Thoracic aorta (tissue), 2 donors: ENCODE measurements at regions not wholly inside any gene's neighbourhood (a gene's known extent, or its start where the extent isn't known, plus 50 kb on each side); places are given as distances from the start of the nearest gene placed in this dataset.

ENCODE experiments used
- ATAC-seq: fragments of 150-250 bp; one replicate; pipeline ENCODE4 v1.8.0; 2017; ENCODE audit warnings: low read depth; ENCODE audit not compliant: insufficient number of reproducible peaks, low FRiP score
- DNase-seq: peaks from one replicate; pipeline ENCODE4 v3.0.0-alpha.2; 2020; ENCODE audit warnings: low spot score
- H3K27ac ChIP-seq, 2 donors: fragments of 200-600 bp; sonication (generic); 1 replicate in 1 of 2; 2 replicates in 1 of 2; pipeline ENCODE4 v1.5.1; 2016; ENCODE audit warnings: mild to moderate bottlenecking in 2 of 2, moderate library complexity in 2 of 2
- H3K27me3 ChIP-seq: fragments of 200-600 bp; sonication (generic); replicated peaks from 2 replicates; pipeline ENCODE4 v1.6.0; 2016; ENCODE audit warnings: mild to moderate bottlenecking; ENCODE audit not compliant: insufficient read depth
- H3K36me3 ChIP-seq: fragments of 200-600 bp; sonication (generic); one replicate; pipeline ENCODE4 v1.5.1; 2016
- H3K4me1 ChIP-seq, 2 donors: fragments of 200-600 bp; sonication (generic); 1 replicate in 1 of 2; 2 replicates in 1 of 2; pipeline versions ENCODE4 v1.5.1 to v1.6.0; 2016; ENCODE audit warnings: low read depth in 2 of 2, mild to moderate bottlenecking in 1 of 2; ENCODE audit not compliant: control insufficient read depth in 1 of 2
- H3K4me3 ChIP-seq: fragments of 200-600 bp; sonication (generic); 2 replicates; pipeline ENCODE4 v1.5.1; 2016; ENCODE audit warnings: mild to moderate bottlenecking
- H3K9me3 ChIP-seq: fragments of 200-600 bp; sonication (generic); 2 replicates; pipeline ENCODE4 v1.5.1; 2016
- TF ChIP-seq, protein P1 (sequence below): fragments of 200-600 bp; sonication (generic); IDR thresholded peaks from one replicate; pipeline ENCODE4 v1.5.1; 2019; ENCODE audit warnings: antibody characterized with exemption

DNA sequence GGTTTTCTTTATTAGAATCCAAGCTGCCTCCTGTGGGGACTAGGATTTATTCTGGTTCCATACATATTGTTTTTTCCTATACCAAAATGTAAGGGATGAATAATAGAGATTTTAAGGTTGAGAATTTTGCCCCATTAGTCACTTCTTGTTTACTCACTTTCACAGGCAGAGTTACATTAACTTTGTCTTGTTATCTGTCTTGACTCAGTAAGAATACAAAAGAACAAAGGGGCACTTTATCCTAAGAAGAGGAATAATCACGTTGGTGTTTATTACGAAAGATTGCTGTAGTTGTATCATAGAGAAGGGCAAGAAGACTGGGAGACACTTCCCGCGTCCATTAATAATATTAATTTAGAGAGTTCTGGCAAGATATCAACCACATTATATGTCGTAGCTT is 599.7 kb upstream of the FTMT start:
- ATAC-seq: no peak
- H3K4me1 ChIP-seq: no peaks in the 10 kb centered on the region

DNA sequence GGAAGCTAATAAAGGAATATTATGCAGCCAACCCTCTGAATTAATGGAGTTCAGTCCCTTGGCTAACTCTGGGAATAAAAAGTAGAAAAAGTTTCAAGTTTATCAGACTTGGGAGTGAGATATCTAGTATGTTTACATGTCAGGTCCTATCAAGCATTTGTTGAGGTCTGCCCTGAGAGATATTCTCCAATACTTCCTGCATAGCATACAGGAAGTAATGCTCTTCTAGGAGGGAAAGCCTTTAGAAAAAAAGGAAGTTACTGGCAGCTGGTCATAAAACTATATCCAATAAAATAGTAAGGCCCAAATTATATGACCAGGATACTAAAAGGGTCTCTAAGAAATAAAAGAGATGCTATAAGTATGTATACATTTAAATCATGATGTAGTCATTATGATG is 594.1 kb upstream of the FTMT start:
- Histone ChIP-seq H3K27me3 (no peaks in the 10 kb centered on the region), H3K9me3 (no peaks in the 10 kb centered on the region), H3K4me3 (no peak overlapping the region), H3K36me3 (no peaks in the 10 kb centered on the region), H3K4me1 (no peaks in the 10 kb centered on the region), H3K27ac (no peak overlapping the region)
- ATAC-seq: no peak
- TF ChIP-seq, protein P1, sequence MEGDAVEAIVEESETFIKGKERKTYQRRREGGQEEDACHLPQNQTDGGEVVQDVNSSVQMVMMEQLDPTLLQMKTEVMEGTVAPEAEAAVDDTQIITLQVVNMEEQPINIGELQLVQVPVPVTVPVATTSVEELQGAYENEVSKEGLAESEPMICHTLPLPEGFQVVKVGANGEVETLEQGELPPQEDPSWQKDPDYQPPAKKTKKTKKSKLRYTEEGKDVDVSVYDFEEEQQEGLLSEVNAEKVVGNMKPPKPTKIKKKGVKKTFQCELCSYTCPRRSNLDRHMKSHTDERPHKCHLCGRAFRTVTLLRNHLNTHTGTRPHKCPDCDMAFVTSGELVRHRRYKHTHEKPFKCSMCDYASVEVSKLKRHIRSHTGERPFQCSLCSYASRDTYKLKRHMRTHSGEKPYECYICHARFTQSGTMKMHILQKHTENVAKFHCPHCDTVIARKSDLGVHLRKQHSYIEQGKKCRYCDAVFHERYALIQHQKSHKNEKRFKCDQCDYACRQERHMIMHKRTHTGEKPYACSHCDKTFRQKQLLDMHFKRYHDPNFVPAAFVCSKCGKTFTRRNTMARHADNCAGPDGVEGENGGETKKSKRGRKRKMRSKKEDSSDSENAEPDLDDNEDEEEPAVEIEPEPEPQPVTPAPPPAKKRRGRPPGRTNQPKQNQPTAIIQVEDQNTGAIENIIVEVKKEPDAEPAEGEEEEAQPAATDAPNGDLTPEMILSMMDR: no peak
- DNase-seq: no peak

More for the DNA sequence above, 599.7 kb upstream of the FTMT start:
- Histone ChIP-seq H3K27ac (no peak overlapping the region), H3K36me3 (no peaks in the 10 kb centered on the region), H3K9me3 (no peaks in the 10 kb centered on the region), H3K4me3 (no peak overlapping the region), H3K27me3 (no peaks in the 10 kb centered on the region)
- TF ChIP-seq, protein P1: no peak
- DNase-seq: no peak

DNA sequence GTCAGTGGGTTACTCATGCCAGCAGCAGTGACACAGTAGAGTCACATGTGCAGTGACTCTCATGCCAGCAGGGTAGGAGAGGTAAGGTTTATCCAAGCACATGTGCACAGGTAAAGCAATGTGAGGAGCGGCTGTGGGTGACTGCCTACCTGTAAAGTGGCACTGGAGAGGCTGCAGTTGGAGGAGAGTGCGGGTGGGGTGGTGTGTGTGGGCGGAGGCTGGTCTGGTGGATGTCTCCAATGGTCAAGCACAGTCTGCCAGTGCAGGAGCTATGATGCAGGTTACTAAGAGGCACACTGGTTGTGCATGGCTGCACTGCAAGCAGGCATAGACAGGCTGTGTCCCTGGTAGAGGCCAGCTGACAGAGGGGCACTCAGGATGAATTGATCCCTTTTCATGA is 588.2 kb upstream of the FTMT start:
- Histone ChIP-seq H3K36me3 (no peaks in the 10 kb centered on the region), H3K4me3 (no peak overlapping the region), H3K4me1 (no peaks in the 10 kb centered on the region), H3K27me3 (no peaks in the 10 kb centered on the region), H3K9me3 (no peaks in the 10 kb centered on the region), H3K27ac (no peak overlapping the region)
- TF ChIP-seq, protein P1: no peak
- ATAC-seq (no peak), DNase-seq (no peak)

DNA sequence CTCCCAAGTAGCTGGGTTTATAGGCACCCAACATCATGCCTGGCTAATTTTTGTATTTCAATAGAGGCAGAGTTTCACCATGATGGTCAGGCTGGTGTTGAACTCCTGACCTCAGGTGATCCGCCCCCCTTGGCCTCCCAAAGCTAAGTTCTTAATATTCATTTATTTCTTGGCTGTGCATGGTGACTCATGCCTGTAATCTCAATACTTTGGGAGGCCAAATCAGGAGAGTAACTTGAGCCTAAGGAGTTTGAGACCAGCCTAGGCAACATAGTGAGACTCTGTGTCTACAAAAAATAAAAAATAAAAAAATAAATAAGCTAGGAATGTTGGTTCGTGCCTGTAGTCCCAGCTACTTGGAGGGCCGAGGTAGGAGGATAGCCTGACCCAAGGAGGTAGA is 587.1 kb upstream of the FTMT start:
- no peak for DNase-seq
- H3K4me1 ChIP-seq: no peaks in the 10 kb centered on the region
- TF ChIP-seq, protein P1: no peak
- H3K36me3 ChIP-seq: no peaks in the 10 kb centered on the region
- no peaks in the 10 kb centered on the region for H3K9me3 ChIP-seq
- ATAC-seq: no peak
- no peak overlapping the region for H3K4me3 ChIP-seq
- H3K27ac ChIP-seq: no peak overlapping the region
- no peaks in the 10 kb centered on the region for H3K27me3 ChIP-seq

DNA sequence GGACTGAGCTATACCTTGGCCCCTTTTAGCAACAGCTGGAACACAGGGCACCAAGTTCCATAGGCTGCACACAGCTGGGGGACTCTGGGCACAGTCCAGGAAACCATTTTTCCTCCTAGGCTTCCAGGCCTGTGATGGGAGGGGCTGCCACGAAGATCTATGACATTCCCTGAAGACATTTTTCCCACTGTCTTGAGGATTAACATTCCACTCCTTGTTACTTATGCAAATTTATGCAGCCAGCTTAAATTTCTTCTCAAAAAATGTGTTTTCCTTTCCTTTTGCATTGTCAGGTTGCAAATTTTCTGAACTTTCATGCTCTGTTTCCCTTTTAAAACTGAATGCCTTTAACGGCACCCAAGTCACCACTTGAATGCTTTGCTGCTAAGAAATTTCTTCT is 580.1 kb upstream of the FTMT start:
- H3K27me3 ChIP-seq: no peaks in the 10 kb centered on the region
- ATAC-seq: no peak
- TF ChIP-seq, protein P1: no peak

More for the DNA sequence above, 580.1 kb upstream of the FTMT start:
- H3K4me3 ChIP-seq: no peak overlapping the region
- no peaks in the 10 kb centered on the region for H3K4me1 ChIP-seq
- H3K27ac ChIP-seq: no peak overlapping the region
- no peaks in the 10 kb centered on the region for H3K36me3 ChIP-seq
- H3K9me3 ChIP-seq: no peaks in the 10 kb centered on the region
- no peak for DNase-seq
